ENCODE measurements at regions not wholly inside any gene's neighbourhood (a gene's known extent, or its start where the extent isn't known, plus 50 kb on each side); places are given as distances from the start of the nearest gene placed in this dataset.

- TF ChIP-seq, protein P1, sequence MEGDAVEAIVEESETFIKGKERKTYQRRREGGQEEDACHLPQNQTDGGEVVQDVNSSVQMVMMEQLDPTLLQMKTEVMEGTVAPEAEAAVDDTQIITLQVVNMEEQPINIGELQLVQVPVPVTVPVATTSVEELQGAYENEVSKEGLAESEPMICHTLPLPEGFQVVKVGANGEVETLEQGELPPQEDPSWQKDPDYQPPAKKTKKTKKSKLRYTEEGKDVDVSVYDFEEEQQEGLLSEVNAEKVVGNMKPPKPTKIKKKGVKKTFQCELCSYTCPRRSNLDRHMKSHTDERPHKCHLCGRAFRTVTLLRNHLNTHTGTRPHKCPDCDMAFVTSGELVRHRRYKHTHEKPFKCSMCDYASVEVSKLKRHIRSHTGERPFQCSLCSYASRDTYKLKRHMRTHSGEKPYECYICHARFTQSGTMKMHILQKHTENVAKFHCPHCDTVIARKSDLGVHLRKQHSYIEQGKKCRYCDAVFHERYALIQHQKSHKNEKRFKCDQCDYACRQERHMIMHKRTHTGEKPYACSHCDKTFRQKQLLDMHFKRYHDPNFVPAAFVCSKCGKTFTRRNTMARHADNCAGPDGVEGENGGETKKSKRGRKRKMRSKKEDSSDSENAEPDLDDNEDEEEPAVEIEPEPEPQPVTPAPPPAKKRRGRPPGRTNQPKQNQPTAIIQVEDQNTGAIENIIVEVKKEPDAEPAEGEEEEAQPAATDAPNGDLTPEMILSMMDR (conservative IDR thresholded peaks at IDR 0.05), result no peak
- no peak for TF ChIP-seq EZH2 (IDR thresholded peaks at IDR 0.05; ENCODE audit: low read depth)
Measured at GRCh38 chr21:39071623-39072214, 111.5 kb downstream of the PSMG1 start.

Measured in PC-9 (cell line).